Activated CD4-positive, CD25-positive, alpha-beta regulatory T cell treated with anti-CD3 and anti-CD28 coated beads, Interleukin-2, amount 50 U/mL, for 24 hours (primary cell): ENCODE measurements at regions not wholly inside any gene's neighbourhood (a gene's known extent, or its start where the extent isn't known, plus 50 kb on each side); places are given as distances from the start of the nearest gene placed in this dataset.
"Not testable (repeated sequence)": the region's sequence is repeated elsewhere in the genome, so short reads cannot be mapped to it uniquely, and the experiment has no call there.

Experiments
- ATAC-seq, 2 donors: fragments of 150-1000 bp; cut with Tn5 transposase; one replicate each; pipeline ENCODE4 v1.10.0; 2021; ENCODE audit warnings: mild to moderate bottlenecking in 1 of 2, moderate library complexity in 1 of 2

- ATAC-seq, result not testable (repeated sequence)
Observed at GRCh38 chr6:85356743-85357142, 93.1 kb upstream of the NT5E start.

- ATAC-seq, result no peak
Observed at GRCh38 chr6:85355816-85356215, 94.1 kb upstream of the NT5E start.

GRCh38 chr6:85354761-85355618 is 94.9 kb upstream of the NT5E start:
- peak in 1 of 2 donors; percentile 58 for ATAC-seq

GRCh38 chr6:85353012-85353411 is 96.9 kb upstream of the NT5E start:
- ATAC-seq, result no peak

GRCh38 chr6:85348643-85349042 is 101.2 kb upstream of the NT5E start:
- ATAC-seq, result no peak

- no peak for ATAC-seq
Observed at GRCh38 chr6:85347812-85348211, 102.1 kb upstream of the NT5E start.

GRCh38 chr6:85346196-85346595 is 103.7 kb upstream of the NT5E start:
- ATAC-seq, result no peak

GRCh38 chr6:85344996-85345395 is 104.9 kb upstream of the NT5E start:
- ATAC-seq, result no peak

- ATAC-seq, result no peak
Observed at GRCh38 chr6:85343428-85343827, 106.5 kb upstream of the NT5E start.

GRCh38 chr6:85329196-85329595 is 120.7 kb upstream of the NT5E start:
- no peak for ATAC-seq

GRCh38 chr6:85325811-85326210 is 124.1 kb upstream of the NT5E start:
- ATAC-seq, result not testable (repeated sequence)

- ATAC-seq, result no peak
Observed at GRCh38 chr6:85323435-85324040, 126.3 kb upstream of the NT5E start.

- ATAC-seq, result no peak
Observed at GRCh38 chr6:85322446-85323105, 127.3 kb upstream of the NT5E start.

- no peak for ATAC-seq
Observed at GRCh38 chr6:85321906-85322305, 128.0 kb upstream of the NT5E start.

- ATAC-seq, result no peak
Observed at GRCh38 chr6:85314586-85314985, 135.3 kb upstream of the NT5E start.

- no peak for ATAC-seq
Observed at GRCh38 chr6:85300581-85300980, 149.3 kb upstream of the NT5E start.

GRCh38 chr6:85298553-85298952 is 151.3 kb upstream of the NT5E start:
- ATAC-seq, result no peak

GRCh38 chr6:85291326-85291725 is 158.6 kb upstream of the NT5E start:
- ATAC-seq, result no peak

- no peak for ATAC-seq
Observed at GRCh38 chr6:85287654-85288053, 162.2 kb upstream of the NT5E start.

GRCh38 chr6:85287158-85287557 is 162.7 kb upstream of the NT5E start:
- ATAC-seq, result no peak

- ATAC-seq, result not testable (repeated sequence)
Observed at GRCh38 chr6:85286507-85286906, 163.4 kb upstream of the NT5E start.

GRCh38 chr6:85285934-85286333 is 163.9 kb upstream of the NT5E start:
- ATAC-seq, result no peak

- ATAC-seq, result no peak
Observed at GRCh38 chr6:85285114-85285513, 164.8 kb upstream of the NT5E start.

GRCh38 chr6:85283436-85283835 is 166.4 kb upstream of the NT5E start:
- no peak for ATAC-seq
